Gastrocnemius medialis (tissue), 4 donors: ENCODE measurements at regions not wholly inside any gene's neighbourhood (a gene's known extent, or its start where the extent isn't known, plus 50 kb on each side); places are given as distances from the start of the nearest gene placed in this dataset.
"Not testable (repeated sequence)": the region's sequence is repeated elsewhere in the genome, so short reads cannot be mapped to it uniquely, and the experiment has no call there.

Experiments used
- ATAC-seq, 2 donors: fragments of 150-250 bp; one replicate each; pipeline ENCODE4 v1.9.1; 2016
- DNase-seq, 2 donors: peaks; one replicate each; pipeline ENCODE4 v3.0.0-alpha.2; 2019
- H3K27ac ChIP-seq, 4 donors: fragments of 200-600 bp; sonication (generic); 1 replicate in 1 of 4; 2 replicates in 3 of 4; pipeline ENCODE4 v1.5.1; 2016 to 2018; ENCODE audit warnings: mild to moderate bottlenecking in 2 of 4, moderate library complexity in 1 of 4
- H3K27me3 ChIP-seq, 3 donors: fragments of 200-600 bp; sonication (generic) in 2 of 3; 1 replicate in 1 of 3; 2 replicates in 2 of 3; pipeline versions ENCODE4 v1.5.1 to v1.6.0; 2016 to 2019; ENCODE audit warnings: mild to moderate bottlenecking in 1 of 3, moderate library complexity in 1 of 3
- H3K36me3 ChIP-seq, 2 donors: fragments of 200-600 bp; sonication (generic) in 1 of 2; one replicate each; pipeline ENCODE4 v1.5.1; 2017 to 2018
- H3K4me1 ChIP-seq, 2 donors: fragments of 200-600 bp; sonication (generic) in 1 of 2; one replicate each; pipeline ENCODE4 v1.5.1; 2016 to 2017; ENCODE audit warnings: mild to moderate bottlenecking in 2 of 2
- H3K4me3 ChIP-seq, 4 donors: fragments of 200-600 bp; sonication (generic) in 3 of 4; 1 replicate in 1 of 4; 2 replicates in 3 of 4; pipeline ENCODE4 v1.5.1; 2016 to 2019; ENCODE audit warnings: mild to moderate bottlenecking in 2 of 4
- H3K9me3 ChIP-seq, 3 donors: fragments of 200-600 bp; sonication (generic) in 2 of 3; 1 replicate in 1 of 3; 2 replicates in 2 of 3; pipeline ENCODE4 v1.5.1; 2016 to 2019
- POLR2A ChIP-seq, 2 donors: fragments of 450-650 bp; IDR thresholded peaks; one replicate each; pipeline ENCODE4 v1.6.1; 2017; ENCODE audit warnings: antibody characterized with exemption in 2 of 2, mild to moderate bottlenecking in 2 of 2, moderate library complexity in 2 of 2
- in situ Hi-C, 4 donors: fragments of 200-750 bp; cut with MboI; loops; one replicate each; pipeline versions ENCODE4 v1.15.0 to v1.8.0; 2017; ENCODE audit warnings: low sequenced_read_pairs in 4 of 4
- intact Hi-C: fragments of 100-400 bp; cut with DNase I; formaldehyde crosslinking; loops from one replicate; pipeline ENCODE4 v1.15.1; 2023; ENCODE audit warnings: low total_unique reads
- TF ChIP-seq, protein P1 (sequence below), 5 experiments: fragments of 450-650 bp in 3 of 5; fragments of 200-600 bp in 2 of 5; sonication (generic) in 2 of 5; IDR thresholded peaks in 4 of 5; conservative IDR thresholded peaks in 1 of 5; 1 replicate in 4 of 5; 2 replicates in 1 of 5; pipeline ENCODE4 v1.5.1; 2016 to 2019; ENCODE audit warnings: antibody characterized with exemption in 5 of 5, mild to moderate bottlenecking in 3 of 5, moderate library complexity in 3 of 5

DNA sequence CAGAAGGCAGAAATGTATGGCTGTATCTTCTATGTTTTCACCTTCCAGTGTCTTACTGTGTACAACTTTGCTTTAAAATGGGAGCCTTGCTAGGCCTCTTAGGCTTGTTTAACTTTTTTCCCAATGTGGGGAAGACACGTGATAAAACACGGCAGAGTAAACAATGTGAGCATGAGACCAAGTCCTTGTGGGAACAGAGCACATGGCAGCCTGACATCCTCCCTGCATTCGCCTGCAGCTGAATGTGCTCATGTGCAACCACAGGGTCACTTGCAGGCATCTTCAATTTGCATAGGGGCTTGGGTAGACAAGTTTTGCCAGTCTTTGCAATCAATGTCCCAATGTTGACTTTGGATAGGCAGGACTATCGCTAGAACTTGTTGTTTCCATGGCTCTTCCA is 91.8 kb downstream of the CCNG2 start:
- Histone ChIP-seq H3K36me3 (no peaks in the 10 kb centered on the region), H3K4me1 (no peaks in the 10 kb centered on the region), H3K9me3 (no peaks in the 10 kb centered on the region), H3K4me3 (no peak overlapping the region), H3K27ac (no peak overlapping the region), H3K27me3 (no peaks in the 10 kb centered on the region)
- DNase-seq, result no peak
- no peak for TF ChIP-seq POLR2A (IDR thresholded peaks at IDR 0.05)
- TF ChIP-seq, protein P1, sequence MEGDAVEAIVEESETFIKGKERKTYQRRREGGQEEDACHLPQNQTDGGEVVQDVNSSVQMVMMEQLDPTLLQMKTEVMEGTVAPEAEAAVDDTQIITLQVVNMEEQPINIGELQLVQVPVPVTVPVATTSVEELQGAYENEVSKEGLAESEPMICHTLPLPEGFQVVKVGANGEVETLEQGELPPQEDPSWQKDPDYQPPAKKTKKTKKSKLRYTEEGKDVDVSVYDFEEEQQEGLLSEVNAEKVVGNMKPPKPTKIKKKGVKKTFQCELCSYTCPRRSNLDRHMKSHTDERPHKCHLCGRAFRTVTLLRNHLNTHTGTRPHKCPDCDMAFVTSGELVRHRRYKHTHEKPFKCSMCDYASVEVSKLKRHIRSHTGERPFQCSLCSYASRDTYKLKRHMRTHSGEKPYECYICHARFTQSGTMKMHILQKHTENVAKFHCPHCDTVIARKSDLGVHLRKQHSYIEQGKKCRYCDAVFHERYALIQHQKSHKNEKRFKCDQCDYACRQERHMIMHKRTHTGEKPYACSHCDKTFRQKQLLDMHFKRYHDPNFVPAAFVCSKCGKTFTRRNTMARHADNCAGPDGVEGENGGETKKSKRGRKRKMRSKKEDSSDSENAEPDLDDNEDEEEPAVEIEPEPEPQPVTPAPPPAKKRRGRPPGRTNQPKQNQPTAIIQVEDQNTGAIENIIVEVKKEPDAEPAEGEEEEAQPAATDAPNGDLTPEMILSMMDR (IDR thresholded peaks at IDR 0.05 in 4 of 5, conservative IDR thresholded peaks at IDR 0.05 in 1 of 5), result no peak
- ATAC-seq, result no peak
- intact Hi-C loops, result no loop called here
- in situ Hi-C loops, result no loop called here

GRCh38 chr4:77251751-77252150 is 94.7 kb downstream of the CCNG2 start:
- intact Hi-C loops, result no loop called here
- no peak overlapping the region for H3K27ac ChIP-seq

DNA sequence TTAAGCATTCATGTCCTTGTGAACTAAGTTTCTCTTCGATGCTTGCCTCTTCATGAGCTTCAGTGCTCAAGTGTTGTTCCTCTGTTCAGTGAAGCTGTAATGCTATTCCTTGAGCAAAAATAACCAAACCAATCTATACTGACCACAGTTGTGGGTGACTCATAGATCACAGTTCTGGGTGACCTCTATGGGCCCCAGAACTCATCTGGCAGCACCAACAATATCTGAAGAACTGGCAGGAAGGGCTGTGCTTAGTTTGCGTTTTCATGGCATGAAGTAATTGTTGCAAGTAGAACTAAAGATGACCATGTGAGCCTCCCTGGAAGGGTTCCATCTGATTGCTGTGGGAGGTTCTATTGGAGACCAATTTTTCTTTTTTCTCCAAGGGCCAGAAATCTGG is 106.2 kb downstream of the CCNG2 start:
- no peak for DNase-seq
- in situ Hi-C loops, result no loop called here

More at GRCh38 chr4:77251751-77252150, 94.7 kb downstream of the CCNG2 start:
- H3K4me1 ChIP-seq, result no peaks in the 10 kb centered on the region
- in situ Hi-C loops, result no loop called here
- H3K9me3 ChIP-seq, result no peaks in the 10 kb centered on the region
- no peaks in the 10 kb centered on the region for H3K27me3 ChIP-seq
- no peak overlapping the region for H3K4me3 ChIP-seq
- no peak for TF ChIP-seq POLR2A (IDR thresholded peaks at IDR 0.05)
- TF ChIP-seq, protein P1 (IDR thresholded peaks at IDR 0.05 in 4 of 5, conservative IDR thresholded peaks at IDR 0.05 in 1 of 5), result no peak
- no peak for ATAC-seq
- H3K36me3 ChIP-seq, result no peaks in the 10 kb centered on the region
- DNase-seq, result no peak

DNA sequence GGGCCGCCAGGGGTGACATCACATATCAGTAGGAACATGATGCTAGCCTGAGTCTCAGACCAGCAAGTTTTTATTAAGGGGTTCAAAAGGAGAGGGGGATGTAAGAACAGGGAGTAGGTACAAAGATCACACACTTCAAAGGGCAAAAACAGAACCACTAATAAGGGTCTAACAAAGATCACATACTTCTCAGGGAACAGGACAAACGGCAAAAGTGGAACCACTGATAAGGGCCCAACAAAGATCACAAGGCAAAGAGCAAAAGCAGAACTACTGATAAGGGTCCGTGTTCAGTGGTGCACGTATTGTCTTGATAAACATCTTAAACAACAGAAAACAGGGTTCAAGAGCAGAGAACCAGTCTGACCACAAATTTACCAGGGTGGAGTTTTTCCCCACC is 107.0 kb downstream of the CCNG2 start:
- DNase-seq, ATAC-seq, intact Hi-C loops, H3K4me1 ChIP-seq, H3K36me3 ChIP-seq, H3K9me3 ChIP-seq, H3K4me3 ChIP-seq, H3K27me3 ChIP-seq, in situ Hi-C loops, H3K27ac ChIP-seq: not testable (repeated sequence)

More for the DNA sequence above, 106.2 kb downstream of the CCNG2 start:
- Histone ChIP-seq H3K4me3 (no peak overlapping the region), H3K27ac (no peak overlapping the region), H3K36me3 (no peaks in the 10 kb centered on the region), H3K27me3 (no peaks in the 10 kb centered on the region), H3K9me3 (no peaks in the 10 kb centered on the region), H3K4me1 (no peaks in the 10 kb centered on the region)
- ATAC-seq, result no peak
- no peak for TF ChIP-seq POLR2A (IDR thresholded peaks at IDR 0.05)
- TF ChIP-seq, protein P1 (IDR thresholded peaks at IDR 0.05 in 4 of 5, conservative IDR thresholded peaks at IDR 0.05 in 1 of 5), result no peak
- intact Hi-C loops, result no loop called here

- intact Hi-C loops (no loop called here), in situ Hi-C loops (no loop called here)
- Histone ChIP-seq H3K4me3 (no peak overlapping the region), H3K4me1 (no peaks in the 10 kb centered on the region), H3K36me3 (no peaks in the 10 kb centered on the region), H3K9me3 (no peaks in the 10 kb centered on the region), H3K27ac (no peak overlapping the region), H3K27me3 (no peaks in the 10 kb centered on the region)
- ATAC-seq, result no peak
- no peak for DNase-seq
- TF ChIP-seq POLR2A (IDR thresholded peaks at IDR 0.05), result no peak
- TF ChIP-seq, protein P1 (IDR thresholded peaks at IDR 0.05 in 4 of 5, conservative IDR thresholded peaks at IDR 0.05 in 1 of 5), result no peak
Measured at GRCh38 chr4:77264826-77265225, 107.8 kb downstream of the CCNG2 start.
